ENCODE measurements at regions not wholly inside any gene's neighbourhood (a gene's known extent, or its start where the extent isn't known, plus 50 kb on each side); places are given as distances from the start of the nearest gene placed in this dataset.

DNA sequence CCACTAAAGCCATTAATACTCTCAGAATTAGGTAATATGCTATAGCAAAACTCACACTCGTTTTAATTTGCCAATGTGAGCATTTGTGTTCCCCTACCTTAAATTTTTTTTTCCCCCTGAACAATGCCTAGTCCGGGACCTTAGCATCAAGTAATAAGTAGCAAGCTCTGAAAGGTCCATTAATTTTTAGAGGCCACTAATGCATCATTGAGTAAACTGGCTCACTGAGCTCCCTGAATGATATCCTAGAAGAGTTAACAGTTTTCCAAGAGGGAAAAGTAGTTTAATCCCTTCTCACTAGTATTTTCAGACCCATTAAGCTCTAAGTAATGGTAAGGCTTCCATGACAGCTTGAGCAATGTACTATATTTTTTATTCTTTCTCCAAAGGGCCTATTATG, 242.2 kb downstream of the MAT2B start:
- no peak for TF ChIP-seq ATF2 (CRISPR knock-in tag; IDR thresholded peaks at IDR 0.05; ENCODE audit: borderline replicate concordance, low read depth)
- TF ChIP-seq, protein P1, sequence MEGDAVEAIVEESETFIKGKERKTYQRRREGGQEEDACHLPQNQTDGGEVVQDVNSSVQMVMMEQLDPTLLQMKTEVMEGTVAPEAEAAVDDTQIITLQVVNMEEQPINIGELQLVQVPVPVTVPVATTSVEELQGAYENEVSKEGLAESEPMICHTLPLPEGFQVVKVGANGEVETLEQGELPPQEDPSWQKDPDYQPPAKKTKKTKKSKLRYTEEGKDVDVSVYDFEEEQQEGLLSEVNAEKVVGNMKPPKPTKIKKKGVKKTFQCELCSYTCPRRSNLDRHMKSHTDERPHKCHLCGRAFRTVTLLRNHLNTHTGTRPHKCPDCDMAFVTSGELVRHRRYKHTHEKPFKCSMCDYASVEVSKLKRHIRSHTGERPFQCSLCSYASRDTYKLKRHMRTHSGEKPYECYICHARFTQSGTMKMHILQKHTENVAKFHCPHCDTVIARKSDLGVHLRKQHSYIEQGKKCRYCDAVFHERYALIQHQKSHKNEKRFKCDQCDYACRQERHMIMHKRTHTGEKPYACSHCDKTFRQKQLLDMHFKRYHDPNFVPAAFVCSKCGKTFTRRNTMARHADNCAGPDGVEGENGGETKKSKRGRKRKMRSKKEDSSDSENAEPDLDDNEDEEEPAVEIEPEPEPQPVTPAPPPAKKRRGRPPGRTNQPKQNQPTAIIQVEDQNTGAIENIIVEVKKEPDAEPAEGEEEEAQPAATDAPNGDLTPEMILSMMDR (IDR thresholded peaks at IDR 0.05) = no peak
- no peak for TF ChIP-seq CBFB (CRISPR knock-in tag; IDR thresholded peaks at IDR 0.05; ENCODE audit: low read depth)
